ENCODE measurements at regions not wholly inside any gene's neighbourhood (a gene's known extent, or its start where the extent isn't known, plus 50 kb on each side); places are given as distances from the start of the nearest gene placed in this dataset.

- ChIA-PET POLR2A (no interaction called here), CTCF (no interaction called here)
- Histone ChIP-seq H3K27me3 (ENCODE audit: control insufficient read depth, insufficient read depth, low read length) (no peaks in the 10 kb centered on the region), H3K4me3 (ENCODE audit: low read depth, low read length) (no peak overlapping the region), H3K36me3 (ENCODE audit: control insufficient read depth, insufficient read depth, low read length) (no peaks in the 10 kb centered on the region)
- no peak for TF ChIP-seq CTCF (IDR thresholded peaks at IDR 0.05; ENCODE audit: insufficient read depth, low read depth, low read length)
- no peak for DNase-seq (ENCODE audit: low read depth)
These were observed 151.8 kb upstream of the HNMT start for GRCh38 chr2:137812517-137812916.

- CTCF ChIA-PET = no interaction called here
- no peaks in the 10 kb centered on the region for H3K27me3 ChIP-seq (ENCODE audit: control insufficient read depth, insufficient read depth, low read length)
- H3K36me3 ChIP-seq (ENCODE audit: control insufficient read depth, insufficient read depth, low read length) = no peaks in the 10 kb centered on the region
- TF ChIP-seq CTCF (IDR thresholded peaks at IDR 0.05; ENCODE audit: insufficient read depth, low read depth, low read length) = no peak
- DNase-seq (ENCODE audit: low read depth) = no peak
- H3K4me3 ChIP-seq (ENCODE audit: low read depth, low read length) = no peak overlapping the region
- POLR2A ChIA-PET = no interaction called here
These were observed 151.1 kb upstream of the HNMT start for GRCh38 chr2:137813176-137813575.

DNA sequence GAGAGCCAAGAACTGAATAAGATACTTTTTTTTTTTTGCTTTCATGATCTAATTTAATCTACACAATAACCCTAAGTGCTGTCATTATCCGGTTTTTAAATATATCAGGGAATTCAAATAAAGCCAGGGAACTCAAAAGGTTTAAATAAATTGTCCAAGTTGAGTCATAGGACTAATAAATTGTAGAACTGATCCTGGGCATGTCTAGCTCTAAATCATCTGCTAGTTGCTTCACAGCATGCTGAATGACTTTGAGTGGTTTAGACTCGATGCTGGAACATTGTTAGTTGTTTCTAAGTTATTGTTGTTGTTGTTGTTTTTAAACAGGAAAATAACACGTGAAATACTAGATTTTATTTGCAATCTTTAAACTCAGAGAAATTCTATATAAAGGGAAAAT is 147.2 kb upstream of the HNMT start:
- no peak for DNase-seq (ENCODE audit: low read depth)
- Histone ChIP-seq H3K4me3 (ENCODE audit: low read depth, low read length) (no peak overlapping the region), H3K36me3 (ENCODE audit: control insufficient read depth, insufficient read depth, low read length) (no peaks in the 10 kb centered on the region), H3K27me3 (ENCODE audit: control insufficient read depth, insufficient read depth, low read length) (no peaks in the 10 kb centered on the region)
- no peak for TF ChIP-seq CTCF (IDR thresholded peaks at IDR 0.05; ENCODE audit: insufficient read depth, low read depth, low read length)
- CTCF ChIA-PET = no interaction called here
- POLR2A ChIA-PET = no interaction called here

GRCh38 chr2:137823196-137823595 is 141.1 kb upstream of the HNMT start:
- CTCF ChIA-PET = no interaction called here
- no peak for DNase-seq (ENCODE audit: low read depth)
- H3K4me3 ChIP-seq (ENCODE audit: low read depth, low read length) = no peak overlapping the region
- TF ChIP-seq CTCF (IDR thresholded peaks at IDR 0.05; ENCODE audit: insufficient read depth, low read depth, low read length) = no peak
- H3K36me3 ChIP-seq (ENCODE audit: control insufficient read depth, insufficient read depth, low read length) = no peaks in the 10 kb centered on the region
- POLR2A ChIA-PET = no interaction called here
- H3K27me3 ChIP-seq (ENCODE audit: control insufficient read depth, insufficient read depth, low read length) = no peaks in the 10 kb centered on the region

- CTCF ChIA-PET = no interaction called here
- Histone ChIP-seq H3K27me3 (ENCODE audit: control insufficient read depth, insufficient read depth, low read length) (no peaks in the 10 kb centered on the region), H3K36me3 (ENCODE audit: control insufficient read depth, insufficient read depth, low read length) (no peaks in the 10 kb centered on the region), H3K4me3 (ENCODE audit: low read depth, low read length) (no peak overlapping the region)
- TF ChIP-seq CTCF (IDR thresholded peaks at IDR 0.05; ENCODE audit: insufficient read depth, low read depth, low read length) = no peak
- POLR2A ChIA-PET = no interaction called here
- DNase-seq (ENCODE audit: low read depth) = no peak
These were observed 139.8 kb upstream of the HNMT start for GRCh38 chr2:137824501-137824900.
